HG02642 (cell line): ENCODE measurements at regions not wholly inside any gene's neighbourhood (a gene's known extent, or its start where the extent isn't known, plus 50 kb on each side); places are given as distances from the start of the nearest gene placed in this dataset.
"Not testable (repeated sequence)": the region's sequence is repeated elsewhere in the genome, so short reads cannot be mapped to it uniquely, and the experiment has no call there.

Experiments
- ATAC-seq: cut with Tn5 transposase; IDR thresholded peaks from one replicate; pipeline ENCODE4 v1.9.1; 2021; ENCODE audit warnings: mild to moderate bottlenecking; ENCODE audit not compliant: unreplicated experiment, poor library complexity

- no peak for ATAC-seq
Measured at GRCh38 chr1:55781944-55782482, 566.8 kb upstream of the USP24 start.

DNA sequence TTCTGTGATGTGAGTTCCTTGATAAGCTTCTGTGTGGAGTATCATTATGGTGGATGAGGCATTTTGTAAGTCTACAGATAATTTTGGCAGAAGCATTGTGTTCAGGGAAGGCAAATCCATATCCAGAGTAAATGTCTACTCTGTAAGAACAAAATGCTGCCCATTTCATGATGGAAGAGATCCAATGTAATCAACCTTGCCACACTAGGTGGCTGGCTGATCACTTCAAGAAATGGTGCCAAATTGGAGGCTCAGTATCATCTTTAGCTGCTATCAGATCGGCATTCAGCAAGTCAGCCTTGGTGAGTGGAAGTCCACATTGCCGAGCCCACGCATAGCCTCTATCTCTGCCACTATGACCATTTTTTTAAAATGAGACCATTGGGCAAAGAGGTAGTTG lies 565.8 kb upstream of the USP24 start:
- ATAC-seq = no peak

DNA sequence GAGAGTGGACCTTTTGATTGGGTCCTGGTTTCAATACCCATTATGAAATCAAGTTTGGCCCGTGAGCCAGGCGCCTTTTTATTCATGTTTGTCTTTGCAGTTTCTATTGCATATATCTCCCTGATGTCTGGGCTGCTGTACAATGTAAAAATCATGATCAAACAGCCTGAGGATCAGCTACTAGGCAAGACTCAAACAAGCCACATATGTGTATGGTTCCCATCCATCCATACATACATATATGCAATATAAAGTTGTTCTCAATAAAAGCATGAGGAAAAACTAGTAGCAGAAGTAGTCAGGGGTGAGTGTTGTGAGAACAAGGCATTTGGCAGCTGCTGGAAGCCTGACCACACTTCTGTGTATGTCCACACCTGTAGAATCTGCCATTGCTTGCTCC lies 562.4 kb upstream of the USP24 start:
- no peak for ATAC-seq

- no peak for ATAC-seq
Measured at GRCh38 chr1:55775007-55775406, 559.8 kb upstream of the USP24 start.

DNA sequence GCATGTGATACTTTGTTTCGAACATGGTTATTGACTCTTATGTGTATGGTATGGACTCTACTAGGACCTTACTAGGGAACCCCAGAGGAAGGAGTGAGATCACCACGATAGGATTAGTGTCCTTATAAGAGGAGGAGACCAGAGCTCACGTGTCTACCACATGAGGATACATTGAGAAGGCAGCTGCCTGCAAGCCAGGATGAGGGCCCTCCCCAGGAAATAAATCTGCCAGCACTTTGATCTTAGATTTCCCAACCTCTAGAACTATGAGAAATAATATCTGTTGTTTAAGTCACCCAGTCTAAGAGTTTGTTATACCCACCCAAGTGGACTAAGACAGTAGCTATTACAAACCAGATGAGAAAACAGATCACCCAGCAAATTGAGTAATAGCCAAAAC lies 559.3 kb upstream of the USP24 start:
- no peak for ATAC-seq

DNA sequence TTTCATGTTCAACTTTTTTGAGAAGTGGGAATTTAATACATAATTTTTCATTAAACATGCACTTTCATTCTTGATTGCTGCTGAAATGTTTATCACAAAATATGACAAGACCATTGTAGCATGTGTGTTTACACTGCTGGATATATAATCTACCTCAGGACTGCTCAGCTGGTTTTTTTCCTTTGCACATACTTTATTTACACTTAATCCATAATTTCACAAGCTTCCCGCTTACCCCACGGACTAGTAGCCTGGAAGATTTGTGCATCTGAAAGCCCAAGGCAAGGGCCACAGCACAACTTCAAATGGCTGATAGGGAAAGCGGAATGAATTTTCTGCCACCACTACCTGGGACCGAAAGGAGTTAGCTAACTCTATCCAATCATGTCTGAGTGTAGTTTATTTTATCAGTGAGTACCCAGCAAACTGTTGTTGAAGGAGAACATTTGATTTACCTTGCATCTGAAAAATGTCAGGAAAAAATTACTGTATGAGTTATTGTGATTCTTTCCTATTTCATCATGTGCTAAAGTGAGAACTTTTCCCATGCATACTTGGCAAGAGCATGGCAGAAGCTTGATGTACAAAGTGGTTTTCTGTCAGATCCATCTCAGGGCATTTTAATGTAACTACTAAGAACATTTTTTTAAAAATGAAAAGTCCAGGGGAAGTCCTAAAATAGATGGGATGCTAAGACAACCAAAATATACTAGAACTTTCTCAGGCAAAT lies 558.2 kb upstream of the USP24 start:
- no peak for ATAC-seq

DNA sequence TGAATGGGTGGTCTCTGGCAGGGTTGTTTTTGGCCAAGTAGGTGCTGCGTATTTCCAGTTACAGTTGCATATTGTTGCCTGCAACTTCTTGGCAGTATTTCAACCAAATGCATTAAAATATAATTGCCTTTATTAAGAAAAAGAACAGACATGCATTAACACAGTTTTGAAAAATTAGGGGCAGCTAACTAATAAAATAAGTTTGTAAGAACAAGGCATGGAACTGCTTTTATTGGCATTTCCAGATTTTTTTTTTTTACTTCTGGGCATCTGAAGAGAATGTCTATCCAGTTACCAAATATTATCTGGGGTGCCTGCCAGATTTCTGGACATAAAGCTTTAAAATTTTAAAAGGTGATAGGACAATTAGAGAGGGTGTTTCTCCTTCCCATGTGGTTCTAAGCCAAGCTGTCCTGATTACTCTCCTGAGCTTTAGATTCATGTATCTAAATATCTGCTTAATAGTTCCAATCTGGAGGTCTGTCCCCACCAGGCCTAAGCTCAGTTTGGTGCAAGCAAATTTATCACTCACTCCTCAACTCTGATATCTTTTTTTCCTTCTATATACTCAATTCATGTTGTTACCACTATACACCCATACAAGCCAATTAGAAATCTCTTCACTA lies 553.3 kb upstream of the USP24 start:
- no peak for ATAC-seq

- no peak for ATAC-seq
Measured at GRCh38 chr1:55767171-55767570, 552.0 kb upstream of the USP24 start.

DNA sequence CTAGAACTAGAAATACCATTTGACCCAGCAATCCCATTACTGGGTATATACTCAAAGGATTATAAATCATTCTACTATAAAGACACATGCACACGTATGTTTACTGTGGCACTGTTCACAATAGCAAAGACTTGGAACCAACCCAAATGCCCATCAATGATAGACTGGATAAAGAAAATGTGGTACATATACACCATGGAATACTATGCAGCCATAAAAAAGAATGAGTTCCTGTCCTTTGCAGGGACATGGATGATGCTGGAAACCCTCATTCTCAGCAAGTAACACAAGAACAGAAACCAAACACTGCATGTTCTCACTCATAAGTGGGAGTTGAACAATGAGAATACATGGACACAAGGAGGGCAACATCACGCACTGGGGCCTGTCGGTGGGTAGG lies 550.3 kb upstream of the USP24 start:
- not testable (repeated sequence) for ATAC-seq

DNA sequence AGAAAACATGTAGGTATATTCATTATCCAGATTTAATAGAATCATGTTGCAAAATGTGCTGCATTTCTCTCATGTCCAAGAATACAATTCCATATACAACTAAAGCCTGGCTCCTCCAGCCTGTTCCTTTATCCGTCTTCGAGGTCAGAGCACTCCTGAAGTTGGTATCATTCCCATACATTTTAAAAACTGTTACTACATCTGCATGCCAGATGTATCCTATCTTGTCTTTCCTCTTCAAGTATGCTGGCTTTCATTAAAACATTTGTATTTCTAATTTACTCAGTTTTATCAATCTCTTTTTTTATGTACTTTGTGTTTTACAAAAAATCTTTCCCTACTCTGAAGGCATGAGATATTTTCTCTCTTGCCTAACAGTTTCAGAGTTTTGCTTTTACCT lies 536.6 kb upstream of the USP24 start:
- ATAC-seq = no peak

GRCh38 chr1:55750628-55750995 lies 535.4 kb upstream of the USP24 start:
- ATAC-seq = no peak

GRCh38 chr1:55749975-55750627 lies 534.9 kb upstream of the USP24 start:
- no peak for ATAC-seq

- ATAC-seq = no peak
Measured at GRCh38 chr1:55747408-55747841, 532.3 kb upstream of the USP24 start.

GRCh38 chr1:55746710-55747109 lies 531.5 kb upstream of the USP24 start:
- ATAC-seq = no peak

- no peak for ATAC-seq
Measured at GRCh38 chr1:55741516-55741915, 526.4 kb upstream of the USP24 start.

DNA sequence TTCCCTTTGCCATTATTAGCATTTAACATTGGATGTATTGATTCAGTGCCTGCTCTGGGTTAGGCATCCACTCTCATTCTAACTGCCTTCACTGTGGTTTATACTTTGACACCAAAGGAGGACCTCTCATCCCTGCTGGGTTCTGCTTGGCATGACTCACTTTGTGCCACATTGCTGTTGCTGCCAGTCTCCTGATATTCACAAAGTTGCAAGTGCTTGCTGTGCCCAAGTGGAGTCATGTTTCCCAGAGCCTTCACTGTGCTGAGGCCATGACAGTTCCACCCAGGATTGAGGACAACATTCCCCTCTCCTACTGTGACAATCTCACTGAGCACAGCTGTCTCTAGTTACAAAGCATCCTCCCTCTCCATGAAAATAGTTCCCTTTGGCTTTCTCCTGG lies 519.9 kb upstream of the USP24 start:
- no peak for ATAC-seq

DNA sequence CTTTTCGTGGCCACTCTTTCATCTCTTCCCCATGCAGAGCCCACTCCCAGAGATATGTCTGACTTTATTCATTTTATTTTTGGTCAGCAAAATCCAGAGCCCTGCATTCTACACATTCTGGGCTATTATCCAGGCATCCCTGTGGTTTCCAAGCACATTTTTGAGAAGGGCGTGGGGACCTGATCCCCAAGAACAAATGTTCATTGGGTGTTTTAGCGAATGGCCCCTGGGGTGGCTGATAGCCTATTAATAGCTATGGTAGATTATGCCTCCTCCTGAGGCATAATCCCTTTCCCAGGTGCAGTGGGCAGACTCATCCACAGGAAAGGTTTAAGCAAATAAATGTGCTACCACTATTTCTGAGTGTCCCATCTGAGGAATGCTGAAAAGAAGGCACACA lies 511.8 kb upstream of the USP24 start:
- ATAC-seq = no peak

- ATAC-seq = no peak
Measured at GRCh38 chr1:55725378-55725777, 510.2 kb upstream of the USP24 start.

- ATAC-seq = no peak
Measured at GRCh38 chr1:55724551-55725325, 509.6 kb upstream of the USP24 start.

DNA sequence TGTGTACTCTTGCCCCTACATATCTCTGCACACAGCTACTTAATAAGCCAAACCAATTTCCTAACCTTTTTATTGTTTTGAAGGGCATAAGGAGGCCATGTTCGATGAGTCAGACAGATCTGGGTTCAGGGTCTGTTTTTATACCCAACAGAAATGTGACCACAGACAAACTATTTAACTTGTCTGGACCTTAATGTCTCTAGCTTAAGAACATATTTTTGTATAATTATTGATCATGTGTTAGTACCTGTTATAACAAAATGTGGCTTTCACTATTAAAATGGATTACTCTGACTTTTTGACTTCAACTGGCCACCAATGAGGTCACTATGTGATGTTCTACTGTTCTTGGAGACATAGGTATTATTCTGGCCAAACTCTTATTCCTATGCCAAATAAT lies 507.8 kb upstream of the USP24 start:
- no peak for ATAC-seq

- ATAC-seq = no peak
Measured at GRCh38 chr1:55720261-55720660, 505.1 kb upstream of the USP24 start.
